Liver (tissue), 3 donors: ENCODE measurements at regions not wholly inside any gene's neighbourhood (a gene's known extent, or its start where the extent isn't known, plus 50 kb on each side); places are given as distances from the start of the nearest gene placed in this dataset.

Experiments used
- CTCF ChIP-seq: fragments of 150-350 bp; IDR thresholded peaks from 2 replicates; pipeline ENCODE4 v1.5.1; 2017; ENCODE audit warnings: improper control_type of control experiment, low read depth, low read length; ENCODE audit not compliant: missing input control
- EGR1 ChIP-seq, 2 donors: IDR thresholded peaks; 2 replicates each; pipeline ENCODE4 v1.6.1; 2016 to 2018; ENCODE audit warnings: antibody characterized with exemption in 2 of 2, low read depth in 2 of 2
- FOXA1 ChIP-seq: IDR thresholded peaks from 2 replicates; pipeline ENCODE4 v1.6.1; 2016; ENCODE audit warnings: antibody characterized with exemption
- HNF4G ChIP-seq: IDR thresholded peaks from 2 replicates; pipeline ENCODE4 v1.6.1; 2016; ENCODE audit warnings: antibody characterized with exemption
- JUND ChIP-seq, 2 donors: IDR thresholded peaks; 2 replicates each; pipeline ENCODE4 v1.6.1; 2016; ENCODE audit warnings: antibody characterized with exemption in 2 of 2
- MAX ChIP-seq: IDR thresholded peaks from 2 replicates; pipeline ENCODE4 v1.6.1; 2016; ENCODE audit warnings: antibody characterized with exemption
- NR2F2 ChIP-seq: IDR thresholded peaks from 2 replicates; pipeline ENCODE4 v1.6.1; 2016; ENCODE audit warnings: antibody characterized with exemption
- RAD21 ChIP-seq, 2 donors: IDR thresholded peaks; 2 replicates each; pipeline ENCODE4 v1.6.1; 2016; ENCODE audit warnings: antibody characterized with exemption in 2 of 2, mild to moderate bottlenecking in 2 of 2
- REST ChIP-seq: IDR thresholded peaks from 2 replicates; pipeline ENCODE4 v1.6.1; 2016; ENCODE audit warnings: antibody characterized with exemption, mild to moderate bottlenecking
- RXRA ChIP-seq, 2 donors: IDR thresholded peaks; 2 replicates each; pipeline ENCODE4 v1.6.1; 2017 to 2018; ENCODE audit warnings: antibody characterized with exemption in 2 of 2, mild to moderate bottlenecking in 1 of 2
- SP1 ChIP-seq: IDR thresholded peaks from 2 replicates; pipeline ENCODE4 v1.6.1; 2018; ENCODE audit warnings: antibody characterized with exemption, mild to moderate bottlenecking
- TAF1 ChIP-seq: conservative IDR thresholded peaks from 2 replicates; pipeline ENCODE4 v1.6.1; 2016; ENCODE audit warnings: antibody characterized with exemption, mild to moderate bottlenecking
- YY1 ChIP-seq: IDR thresholded peaks from 2 replicates; pipeline ENCODE4 v1.6.1; 2016; ENCODE audit warnings: antibody characterized with exemption, mild to moderate bottlenecking
- donor health status: healthy.
- donor health status: healthy.

- TF ChIP-seq CTCF (no peak), SP1 (no peak), RAD21 (IDR thresholded peaks at IDR 0.05) (no peak), YY1 (no peak), EGR1 (IDR thresholded peaks at IDR 0.05; ENCODE audit: low read depth in 2 of 2) (no peak), REST (no peak), JUND (IDR thresholded peaks at IDR 0.05) (no peak), RXRA (IDR thresholded peaks at IDR 0.05) (no peak), TAF1 (no peak), MAX (no peak), FOXA1 (no peak), NR2F2 (no peak), HNF4G (no peak)
Measured at GRCh38 chr12:87376722-87377121, 652.5 kb downstream of the C12orf50 start.
